NCI-H1694 treated with DMSO at 0.1 percent for 48 hours (cell line): ENCODE measurements at regions not wholly inside any gene's neighbourhood (a gene's known extent, or its start where the extent isn't known, plus 50 kb on each side); places are given as distances from the start of the nearest gene placed in this dataset.
"Not testable (repeated sequence)": the region's sequence is repeated elsewhere in the genome, so short reads cannot be mapped to it uniquely, and the experiment has no call there.

ENCODE experiments used
- DNase-seq: peaks from one replicate; lab custom pipeline; 2025; lab: John Stamatoyannopoulos, UW

- DNase-seq = not testable (repeated sequence)
Measured at GRCh38 chrX:79026742-79027141, 81.6 kb downstream of the P2RY10 start.

DNA sequence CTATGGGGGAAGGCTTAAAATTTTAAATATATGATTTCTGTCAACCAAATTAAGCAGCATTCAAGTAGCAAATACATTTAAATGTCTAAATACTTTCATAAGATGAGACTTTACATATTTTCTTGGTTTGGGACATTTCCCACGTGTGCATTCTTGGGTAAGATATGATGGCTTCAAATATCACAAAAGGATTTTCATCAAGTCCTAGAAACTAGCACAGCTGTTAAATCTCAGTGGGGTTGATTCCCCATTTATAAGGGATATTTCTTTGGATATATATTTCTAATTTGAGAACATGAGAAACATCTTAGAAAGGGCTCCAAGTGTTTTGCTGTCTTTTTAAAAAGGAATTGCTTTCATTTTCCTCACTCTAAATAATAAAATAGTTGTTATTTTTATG is 90.2 kb downstream of the P2RY10 start:
- no peak for DNase-seq

- DNase-seq = no peak
Measured at GRCh38 chrX:79036157-79036880, 91.1 kb downstream of the P2RY10 start.

DNA sequence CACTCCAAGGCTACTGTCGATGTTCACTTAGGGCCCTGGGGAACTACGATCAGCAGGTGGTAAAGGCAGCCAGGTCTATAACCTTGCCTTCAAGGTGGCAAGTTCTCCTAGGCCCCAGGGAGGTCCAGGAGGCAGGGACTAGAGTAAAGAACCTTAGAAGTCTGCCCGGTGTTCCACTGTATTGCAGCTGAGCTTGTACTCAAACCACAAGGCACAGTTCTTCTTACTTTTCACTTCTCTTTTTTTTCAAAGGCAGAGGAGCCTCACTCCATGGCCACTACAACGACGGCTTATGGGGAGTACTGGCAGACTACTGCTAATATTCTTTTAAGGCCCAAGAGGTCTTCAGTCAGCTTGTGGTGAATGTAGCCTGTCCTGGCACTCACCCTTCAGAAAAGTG is 78.8 kb upstream of the GPR174 start:
- DNase-seq = no peak

DNA sequence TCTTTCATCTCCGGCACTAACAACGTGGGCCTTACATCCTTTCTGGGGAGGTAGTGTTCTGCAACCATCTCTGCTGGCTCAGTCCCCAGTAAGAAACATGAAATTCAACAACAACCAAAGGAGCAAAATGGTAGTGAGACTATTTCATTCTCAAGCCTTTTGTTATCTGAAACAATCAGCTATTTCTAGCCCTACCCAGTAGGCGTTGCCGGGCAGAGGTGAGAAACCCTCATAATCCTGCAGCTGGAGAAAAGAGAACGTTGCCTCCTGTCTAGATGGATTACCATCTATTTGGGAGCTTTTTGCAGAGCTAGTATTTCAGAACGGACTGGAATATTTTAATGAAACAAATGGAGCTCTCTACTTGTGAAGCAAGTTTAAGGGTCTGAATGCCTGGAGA is 66.4 kb upstream of the GPR174 start:
- DNase-seq = no peak

DNA sequence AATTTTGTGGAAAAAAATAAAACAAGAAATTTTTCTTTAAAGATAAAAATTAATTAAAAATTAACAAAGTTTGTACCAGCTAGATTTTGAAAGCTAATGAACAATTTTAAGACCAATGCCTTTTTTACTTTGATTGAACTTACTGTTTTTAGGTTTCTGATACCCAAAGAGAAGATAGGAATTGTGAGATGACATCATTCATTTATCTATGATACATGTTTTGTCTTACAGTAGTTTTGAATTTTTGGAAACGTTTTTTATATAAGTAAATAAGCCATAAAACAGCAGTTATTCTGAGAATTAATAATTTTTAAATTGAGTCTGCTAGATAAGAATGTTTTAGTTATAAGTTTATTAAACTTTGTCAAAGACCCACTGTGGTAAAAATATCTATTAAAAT is 65.0 kb upstream of the GPR174 start:
- DNase-seq = no peak

DNA sequence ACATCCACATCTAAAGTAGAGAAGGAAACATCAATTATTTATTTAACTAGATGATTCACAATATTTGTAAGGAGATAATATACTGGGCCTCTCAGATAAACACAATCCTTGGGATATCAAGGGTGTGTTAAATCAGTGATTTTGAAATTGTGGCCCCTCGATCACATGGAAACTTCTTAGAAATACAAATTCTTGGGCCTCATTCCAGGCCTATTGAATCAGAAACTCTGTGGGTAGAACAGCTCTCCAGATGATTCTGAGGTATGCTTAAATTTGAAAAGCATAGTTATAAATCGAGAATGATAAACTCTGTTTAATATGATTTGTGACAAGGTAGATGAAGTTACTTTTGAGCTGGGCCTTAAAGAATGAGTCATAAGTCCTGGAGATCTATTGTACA is 64.3 kb upstream of the GPR174 start:
- no peak for DNase-seq

- DNase-seq = peak; percentile 1
Measured at GRCh38 chrX:79081895-79082512, 62.5 kb upstream of the GPR174 start.

- DNase-seq = no peak
Measured at GRCh38 chrX:79082899-79083298, 61.6 kb upstream of the GPR174 start.

GRCh38 chrX:79084923-79085322 is 59.6 kb upstream of the GPR174 start:
- DNase-seq = no peak

DNA sequence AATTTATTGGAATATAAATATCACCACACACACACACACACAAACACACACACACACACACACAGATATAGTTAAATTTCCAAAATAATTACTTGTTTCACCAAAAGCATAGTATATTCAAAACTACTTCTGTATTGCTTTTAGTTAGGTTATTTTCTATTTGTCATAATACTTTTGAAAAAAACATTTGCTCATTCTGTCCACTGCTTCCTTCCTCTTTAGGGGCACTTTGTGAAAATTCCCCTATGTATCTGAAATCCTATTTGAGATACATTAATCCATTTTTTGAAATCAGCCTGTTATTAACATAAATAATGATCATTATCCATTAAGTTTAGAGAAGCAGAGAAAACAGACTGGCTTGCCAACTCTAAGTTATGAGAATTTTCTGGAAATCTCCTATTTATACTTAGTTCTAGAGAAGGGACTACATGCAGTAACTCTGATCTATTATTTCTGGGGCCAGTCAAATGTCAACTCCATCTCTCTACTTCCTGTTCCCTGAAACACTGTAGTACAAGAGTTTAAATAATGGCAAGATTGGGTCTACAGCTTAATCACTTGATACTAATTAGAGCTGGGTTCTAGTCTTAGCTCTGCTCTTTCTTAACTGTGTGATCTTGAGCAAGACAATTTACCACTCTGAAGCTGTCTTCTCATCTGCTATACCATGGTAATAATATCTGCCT is 54.4 kb upstream of the GPR174 start:
- no peak for DNase-seq

DNA sequence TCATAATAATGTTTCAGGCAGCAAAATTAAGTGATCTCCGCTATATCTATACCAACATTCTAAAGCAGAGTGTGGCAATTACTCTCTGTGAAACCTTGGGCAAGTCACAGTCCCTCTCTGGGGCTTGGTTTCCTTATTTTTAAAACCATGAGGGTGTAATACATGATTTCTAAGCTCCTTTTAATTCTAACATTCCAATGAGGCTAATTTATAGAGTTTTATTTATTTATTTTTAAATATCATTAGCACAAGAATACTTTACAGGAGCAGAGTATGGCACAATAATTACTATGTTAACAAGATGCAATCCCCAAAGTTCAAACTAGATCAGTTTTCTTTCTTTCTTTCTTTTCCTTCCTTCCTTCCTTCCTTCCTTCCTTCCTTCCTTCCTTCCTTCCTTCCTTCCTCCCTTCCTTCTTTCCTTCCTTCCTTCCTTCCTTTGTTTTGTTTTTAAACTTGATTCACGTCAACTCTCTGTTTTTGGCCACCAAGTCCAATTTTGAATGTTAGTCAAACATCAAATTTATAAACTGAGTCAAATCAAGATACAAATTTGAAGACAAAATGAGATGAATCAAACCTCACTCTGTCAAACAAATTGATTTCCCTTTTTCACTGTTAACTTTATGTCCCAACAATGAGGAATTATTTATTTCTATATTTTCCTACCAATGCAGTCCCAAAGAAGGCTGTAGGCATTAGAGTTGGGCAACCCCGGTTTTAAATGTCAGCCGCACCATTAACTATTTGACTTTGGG is 50.2 kb upstream of the GPR174 start:
- DNase-seq = no peak
